ENCODE measurements at regions not wholly inside any gene's neighbourhood (a gene's known extent, or its start where the extent isn't known, plus 50 kb on each side); places are given as distances from the start of the nearest gene placed in this dataset.

GRCh38 chr9:79173932-79174331, 397.8 kb upstream of the TLE4 start:
- Histone ChIP-seq H3K23me2 (ENCODE audit: low read depth, low read length) (no peaks in the 10 kb centered on the region), H3K4me2 (ENCODE audit: insufficient read depth in 1 of 2, low read depth in 2 of 2, low read length in 2 of 2) (no peak overlapping the region), H3K18ac (ENCODE audit: extremely low read depth, low read length) (no peak overlapping the region), H2BK120ac (replicated peaks; ENCODE audit: low read depth, low read length) (no peak overlapping the region), H3K36me3 (ENCODE audit: control insufficient read depth in 2 of 4, insufficient read depth in 4 of 4, low read length in 3 of 4) (no peaks in the 10 kb centered on the region), H3K4ac (replicated peaks; ENCODE audit: insufficient read length, low read depth, low read length) (no peak overlapping the region), H3K27ac (ENCODE audit: low read depth, low read length) (no peak overlapping the region), H3K9ac (replicated peaks in 1 of 4; ENCODE audit: extremely low read depth in 1 of 4, low read depth in 3 of 4, low read length in 3 of 4) (no peak overlapping the region), H3K9me3 (ENCODE audit: insufficient read depth in 2 of 2, low read depth in 1 of 2, low read length in 1 of 2) (no peaks in the 10 kb centered on the region), H4K20me1 (replicated peaks in 1 of 2; ENCODE audit: control insufficient read depth in 1 of 2, insufficient read depth in 2 of 2, low read length in 2 of 2) (no peaks in the 10 kb centered on the region), H3K56ac (replicated peaks; ENCODE audit: insufficient read length, low read depth, low read length) (no peak overlapping the region), H4K91ac (replicated peaks; ENCODE audit: insufficient read length, low read length) (no peak overlapping the region), H3K23ac (ENCODE audit: insufficient read length) (no peak overlapping the region), H2BK12ac (ENCODE audit: low read depth, low read length) (no peak overlapping the region), H3K14ac (ENCODE audit: insufficient read length) (no peak overlapping the region), H4K5ac (ENCODE audit: insufficient read length, low read depth, low read length) (no peak overlapping the region), H2AFZ (ENCODE audit: low read length) (no peak overlapping the region), H3K4me1 (replicated peaks in 1 of 4; ENCODE audit: control insufficient read depth in 3 of 4, insufficient read depth in 4 of 4, low read length in 3 of 4) (no peaks in the 10 kb centered on the region), H3K79me2 (ENCODE audit: control insufficient read depth in 1 of 2, insufficient read depth in 2 of 2, low read length in 2 of 2) (no peaks in the 10 kb centered on the region), H4K8ac (ENCODE audit: extremely low read depth, insufficient read depth, low read length) (no peak overlapping the region), H2BK15ac (ENCODE audit: low read length) (no peak overlapping the region), H3K27me3 (replicated peaks in 1 of 4; ENCODE audit: control insufficient read depth in 3 of 4, extremely low read depth in 1 of 4, insufficient read depth in 3 of 4, low read length in 3 of 4) (no peaks in the 10 kb centered on the region), H2AK5ac (ENCODE audit: low read depth, low read length) (no peak overlapping the region), H2BK20ac (ENCODE audit: low read length) (no peak overlapping the region), H3K79me1 (ENCODE audit: low read depth, low read length) (no peaks in the 10 kb centered on the region), H2BK5ac (ENCODE audit: low read depth, low read length) (no peak overlapping the region), H3K4me3 (ENCODE audit: extremely low read depth in 1 of 4, insufficient read depth in 2 of 4, low read depth in 3 of 4, low read length in 4 of 4) (no peak overlapping the region)
- DNase-seq (ENCODE audit: low read depth in 1 of 2, low spot score in 2 of 2), result no peak
- no peak for TF ChIP-seq CTCF (IDR thresholded peaks at IDR 0.05; ENCODE audit: control extremely low read depth in 1 of 3, insufficient read depth in 1 of 3, low read depth in 1 of 3, low read length in 3 of 3)
- no peak for TF ChIP-seq ZNF274 (IDR thresholded peaks at IDR 0.05; ENCODE audit: borderline replicate concordance, extremely low read depth, low read length)
- TF ChIP-seq JUND (IDR thresholded peaks at IDR 0.05; ENCODE audit: low read length), result no peak
- no peak for TF ChIP-seq EP300 (IDR thresholded peaks at IDR 0.05; ENCODE audit: borderline replicate concordance in 1 of 2, low read depth in 2 of 2, low read length in 2 of 2)
- TF ChIP-seq RXRA (IDR thresholded peaks at IDR 0.05; ENCODE audit: insufficient read depth, low read depth, low read length), result no peak
- TF ChIP-seq SIX5 (IDR thresholded peaks at IDR 0.05; ENCODE audit: low read depth, low read length), result no peak
- TF ChIP-seq KDM4A (IDR thresholded peaks at IDR 0.05; ENCODE audit: low read depth, low read length, severe bottlenecking), result no peak
- no peak for TF ChIP-seq SIRT6 (IDR thresholded peaks at IDR 0.05; ENCODE audit: low read length)
- no peak for TF ChIP-seq FOSL1 (IDR thresholded peaks at IDR 0.05; ENCODE audit: insufficient read depth, low read depth, low read length)
- no peak for TF ChIP-seq POLR2A (IDR thresholded peaks at IDR 0.05; ENCODE audit: control extremely low read depth in 1 of 2, low read depth in 2 of 2, low read length in 2 of 2)
- POLR2A ChIA-PET (ENCODE audit: partially characterized antibody), result no interaction called here
- FAIRE-seq, result no peak
- CTCF ChIA-PET (ENCODE audit: partially characterized antibody), result interaction anchor here (1.0 kb wide), 1 partner anchor 12 kb away, joined by 4 read pairs; no protein-coding TSS in a partner anchor
- 98% methylated on average over 3 of the region's 3 CpGs; no CpG with 5 or more reads in 1 of the 2 experiments for WGBS, 2 experiments (ENCODE audit: extremely low coverage in 1 of 2, insufficient coverage in 1 of 2, insufficient read length in 1 of 2, insufficient replicate concordance in 2 of 2, low coverage in 1 of 2, low lambda C conversion rate in 2 of 2, missing lambda C conversion rate in 1 of 2)
